ENCODE measurements at regions not wholly inside any gene's neighbourhood (a gene's known extent, or its start where the extent isn't known, plus 50 kb on each side); places are given as distances from the start of the nearest gene placed in this dataset.

DNA sequence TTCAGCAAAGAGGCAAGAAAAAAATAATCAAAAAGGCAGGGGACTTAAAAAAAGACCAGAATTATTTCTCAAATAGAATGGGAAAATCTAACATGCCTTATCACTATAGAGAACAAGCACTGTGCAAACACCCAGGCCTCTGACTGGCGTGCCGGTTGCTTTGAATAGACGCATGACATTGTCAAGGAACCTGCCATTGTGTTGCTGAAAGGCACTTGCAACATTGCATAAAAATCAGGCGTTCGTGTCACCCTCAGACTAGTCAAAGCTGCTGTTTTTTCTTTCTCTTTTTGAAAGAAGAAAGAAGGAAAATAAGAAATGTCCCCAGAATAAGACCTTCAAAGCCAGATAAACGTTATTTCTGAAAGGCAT lies 549.3 kb upstream of the CADM1 start:
- Mint-ChIP-seq H3K27ac (no peak overlapping the region), H3K27me3 (peaks cover 52% of the 10 kb centered on the region), H3K9me3 (no peaks in the 10 kb centered on the region), H3K4me3 (no peak overlapping the region), H3K4me1 (ENCODE audit: unreplicated experiment) (peaks cover 15% of the 10 kb centered on the region), H3K36me3 (no peaks in the 10 kb centered on the region)
- TF ChIP-seq, protein P1, sequence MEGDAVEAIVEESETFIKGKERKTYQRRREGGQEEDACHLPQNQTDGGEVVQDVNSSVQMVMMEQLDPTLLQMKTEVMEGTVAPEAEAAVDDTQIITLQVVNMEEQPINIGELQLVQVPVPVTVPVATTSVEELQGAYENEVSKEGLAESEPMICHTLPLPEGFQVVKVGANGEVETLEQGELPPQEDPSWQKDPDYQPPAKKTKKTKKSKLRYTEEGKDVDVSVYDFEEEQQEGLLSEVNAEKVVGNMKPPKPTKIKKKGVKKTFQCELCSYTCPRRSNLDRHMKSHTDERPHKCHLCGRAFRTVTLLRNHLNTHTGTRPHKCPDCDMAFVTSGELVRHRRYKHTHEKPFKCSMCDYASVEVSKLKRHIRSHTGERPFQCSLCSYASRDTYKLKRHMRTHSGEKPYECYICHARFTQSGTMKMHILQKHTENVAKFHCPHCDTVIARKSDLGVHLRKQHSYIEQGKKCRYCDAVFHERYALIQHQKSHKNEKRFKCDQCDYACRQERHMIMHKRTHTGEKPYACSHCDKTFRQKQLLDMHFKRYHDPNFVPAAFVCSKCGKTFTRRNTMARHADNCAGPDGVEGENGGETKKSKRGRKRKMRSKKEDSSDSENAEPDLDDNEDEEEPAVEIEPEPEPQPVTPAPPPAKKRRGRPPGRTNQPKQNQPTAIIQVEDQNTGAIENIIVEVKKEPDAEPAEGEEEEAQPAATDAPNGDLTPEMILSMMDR (conservative IDR thresholded peaks at IDR 0.05), result no peak
- DNase-seq (ENCODE audit: extremely low spot score, unreplicated experiment), result no peak

DNA sequence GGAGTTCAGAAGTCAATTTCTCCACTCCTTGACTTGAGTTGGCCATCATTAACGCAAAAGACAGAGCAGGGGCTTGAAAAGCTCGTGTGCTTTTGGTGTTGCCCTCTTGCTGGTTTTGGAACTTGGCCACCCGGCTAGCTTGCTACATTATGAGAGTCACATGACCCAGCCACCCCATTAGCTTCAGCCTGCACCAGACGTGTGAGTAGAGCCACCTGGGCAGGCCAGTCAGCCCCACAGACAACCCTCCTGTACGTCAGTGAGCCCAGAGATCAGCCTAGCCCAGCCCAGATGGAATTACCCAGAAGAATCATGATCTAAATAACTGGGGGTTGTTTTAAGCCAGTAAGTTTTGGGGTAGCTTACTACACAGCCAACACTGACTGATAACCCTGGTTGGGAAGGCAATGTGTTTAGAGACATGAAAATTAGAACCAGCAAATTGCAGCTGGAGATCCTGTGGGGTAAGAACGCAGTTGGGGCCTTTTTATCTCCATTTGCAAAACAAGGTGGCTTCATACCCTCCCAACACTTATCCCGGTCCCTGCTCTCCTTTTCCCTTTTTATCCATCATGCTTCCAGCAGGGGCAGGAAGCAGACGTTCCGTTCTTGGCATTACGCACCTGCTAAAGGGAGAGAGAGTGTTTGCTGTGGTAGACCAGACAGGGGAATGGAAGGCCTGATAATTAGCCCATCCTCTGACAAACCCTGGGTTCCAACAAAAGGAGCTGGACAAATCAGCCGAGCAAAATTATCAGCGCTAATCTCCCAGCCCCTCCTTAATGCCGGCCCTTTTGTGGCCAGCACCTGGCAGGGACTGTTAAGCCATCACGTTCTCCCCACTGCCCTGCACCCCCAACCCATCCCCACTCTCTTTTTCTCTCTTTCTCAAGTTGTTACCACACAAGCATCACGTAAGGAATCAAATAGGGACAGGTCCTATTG lies 548.7 kb upstream of the CADM1 start:
- DNase-seq (ENCODE audit: extremely low spot score, unreplicated experiment), result no peak
- Mint-ChIP-seq H3K36me3 (no peaks in the 10 kb centered on the region), H3K4me1 (ENCODE audit: unreplicated experiment) (peaks cover 15% of the 10 kb centered on the region), H3K9me3 (no peaks in the 10 kb centered on the region), H3K27ac (no peak overlapping the region), H3K27me3 (peaks cover 53% of the 10 kb centered on the region), H3K4me3 (no peak overlapping the region)
- TF ChIP-seq, protein P1 (conservative IDR thresholded peaks at IDR 0.05), result no peak

DNA sequence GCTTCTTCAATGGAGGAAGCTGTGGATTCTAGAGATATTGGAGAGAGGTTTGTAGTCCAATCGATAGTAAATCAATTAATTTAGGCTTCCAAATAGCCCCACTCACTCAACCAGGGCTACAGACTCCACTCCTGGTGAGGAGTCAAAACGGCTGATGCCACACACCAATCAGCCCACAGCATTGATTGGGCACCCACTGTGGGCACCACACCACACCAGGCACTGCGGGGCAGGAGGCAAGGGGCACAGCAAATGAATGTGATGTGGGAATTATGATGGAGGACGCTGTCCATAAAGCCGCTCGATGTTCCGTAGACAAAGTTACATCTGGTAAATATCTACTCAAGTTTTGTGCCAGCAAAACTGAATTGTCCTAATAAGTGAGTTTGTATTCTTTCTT lies 547.3 kb upstream of the CADM1 start:
- Mint-ChIP-seq H3K4me1 (ENCODE audit: unreplicated experiment) (peaks cover 15% of the 10 kb centered on the region), H3K4me3 (no peak overlapping the region), H3K27ac (no peak overlapping the region), H3K27me3 (peaks cover 58% of the 10 kb centered on the region), H3K9me3 (no peaks in the 10 kb centered on the region), H3K36me3 (no peaks in the 10 kb centered on the region)
- TF ChIP-seq, protein P1 (conservative IDR thresholded peaks at IDR 0.05), result no peak
- no peak for DNase-seq (ENCODE audit: extremely low spot score, unreplicated experiment)

DNA sequence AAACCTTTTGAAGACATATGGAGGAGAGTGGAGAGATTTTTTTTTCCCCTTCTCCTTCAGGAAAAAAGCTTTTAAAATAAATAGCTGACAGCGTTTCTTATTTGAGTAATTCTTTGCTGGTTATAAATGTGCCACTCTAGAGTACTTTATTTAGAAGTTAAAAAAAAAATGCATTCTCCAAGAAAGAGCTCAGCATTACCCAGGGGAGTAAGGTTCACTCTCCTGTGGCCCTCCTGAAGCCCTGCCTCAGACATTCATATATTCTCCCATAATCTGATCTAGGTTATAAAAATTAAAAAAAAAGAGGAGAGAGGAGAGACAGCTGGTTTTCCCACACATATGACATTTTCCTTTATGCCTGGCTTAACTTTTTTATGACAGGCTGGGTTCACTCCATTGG lies 545.2 kb upstream of the CADM1 start:
- no peaks in the 10 kb centered on the region for H3K36me3 Mint-ChIP-seq
- H3K4me1 Mint-ChIP-seq (ENCODE audit: unreplicated experiment), result peaks cover 26% of the 10 kb centered on the region
- peaks cover 4% of the 10 kb centered on the region for H3K9me3 Mint-ChIP-seq
- H3K27ac Mint-ChIP-seq, result no peak overlapping the region
- H3K27me3 Mint-ChIP-seq, result peaks cover 62% of the 10 kb centered on the region
- no peak for DNase-seq (ENCODE audit: extremely low spot score, unreplicated experiment)
- TF ChIP-seq, protein P1 (conservative IDR thresholded peaks at IDR 0.05), result no peak
- no peak overlapping the region for H3K4me3 Mint-ChIP-seq

DNA sequence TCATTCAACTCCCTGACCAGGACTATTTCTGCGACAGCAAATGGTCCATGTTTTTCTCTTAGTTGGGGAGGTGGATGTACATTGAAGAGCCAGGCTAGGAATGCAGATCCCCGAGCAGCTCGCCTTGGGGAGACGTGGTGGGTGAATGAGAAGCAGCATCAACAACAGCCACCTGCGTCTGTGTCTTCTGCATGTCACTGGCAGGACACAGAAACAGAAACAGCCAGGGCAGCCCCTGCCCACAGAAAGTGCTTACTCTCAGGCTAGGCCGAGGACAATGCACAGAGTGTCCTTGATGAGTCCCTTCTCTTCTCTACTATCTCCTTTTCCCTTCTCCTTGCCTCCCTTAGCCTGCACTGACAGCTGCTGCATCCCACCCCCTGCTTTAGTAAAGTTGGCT lies 541.9 kb upstream of the CADM1 start:
- DNase-seq (ENCODE audit: extremely low spot score, unreplicated experiment), result no peak
- TF ChIP-seq, protein P1 (conservative IDR thresholded peaks at IDR 0.05), result no peak
- H3K27me3 Mint-ChIP-seq, result peaks cover 52% of the 10 kb centered on the region
- H3K4me1 Mint-ChIP-seq (ENCODE audit: unreplicated experiment), result peaks cover 43% of the 10 kb centered on the region
- H3K36me3 Mint-ChIP-seq, result no peaks in the 10 kb centered on the region
- peaks cover 4% of the 10 kb centered on the region for H3K9me3 Mint-ChIP-seq
- H3K27ac Mint-ChIP-seq, result no peak overlapping the region
- no peak overlapping the region for H3K4me3 Mint-ChIP-seq

Measured in type B pancreatic cell (in vitro differentiated cells).